ENCODE measurements at regions not wholly inside any gene's neighbourhood (a gene's known extent, or its start where the extent isn't known, plus 50 kb on each side); places are given as distances from the start of the nearest gene placed in this dataset.

GRCh38 chr5:124574521-124575436, 171.7 kb downstream of the ZNF608 start:
- Mint-ChIP-seq H3K27me3 (no peaks in the 10 kb centered on the region), H3K4me1 (peaks cover 24% of the 10 kb centered on the region), H3K27ac (no peak overlapping the region), H3K4me3 (no peak overlapping the region), H3K9me3 (ENCODE audit: insufficient read depth) (no peaks in the 10 kb centered on the region)
- H3K27me3 ChIP-seq (replicated peaks in 1 of 4; ENCODE audit: control extremely low read depth in 1 of 4, control insufficient read depth in 3 of 4, insufficient read depth in 4 of 4, low read length in 3 of 4), result no peaks in the 10 kb centered on the region
- intact Hi-C loops (cut with micrococcal nuclease), result no loop called here
- DNase-seq (no peak), ATAC-seq (ENCODE audit: low read depth) (no peak)
- no peak overlapping the region for H2AFZ ChIP-seq (ENCODE audit: insufficient read depth, low read depth, low read length, poor library complexity, severe bottlenecking)
- H3K4me1 ChIP-seq (ENCODE audit: control insufficient read depth in 2 of 2, insufficient read depth in 2 of 2, low read length in 2 of 2), result peaks cover 7 to 11% of the 10 kb centered on the region in 2 donors
- no peak overlapping the region for H3K27ac ChIP-seq (ENCODE audit: low read length in 2 of 2)
- H3K9ac ChIP-seq (ENCODE audit: low read length), result no peak overlapping the region
- ChIA-PET POLR2A (no interaction called here), CTCF (no interaction called here)
- H3K4me2 ChIP-seq (replicated peaks; ENCODE audit: low read depth, low read length, poor library complexity, severe bottlenecking), result no peak overlapping the region
- no peaks in the 10 kb centered on the region for H3K9me3 ChIP-seq (ENCODE audit: control extremely low read depth in 1 of 3, control insufficient read depth in 2 of 3, insufficient read depth in 1 of 3, low read length in 2 of 3)
- no peak overlapping the region for H3K4me3 ChIP-seq (ENCODE audit: control extremely low read depth in 1 of 5, extremely low read depth in 1 of 5, insufficient read depth in 1 of 5, low read depth in 2 of 5, low read length in 4 of 5)
- H3K36me3 ChIP-seq (replicated peaks in 1 of 2; ENCODE audit: control extremely low read depth in 1 of 2, control insufficient read depth in 1 of 2, extremely low read depth in 1 of 2, insufficient read depth in 2 of 2, low read length in 1 of 2), result no peaks in the 10 kb centered on the region
- TF ChIP-seq, protein P1, sequence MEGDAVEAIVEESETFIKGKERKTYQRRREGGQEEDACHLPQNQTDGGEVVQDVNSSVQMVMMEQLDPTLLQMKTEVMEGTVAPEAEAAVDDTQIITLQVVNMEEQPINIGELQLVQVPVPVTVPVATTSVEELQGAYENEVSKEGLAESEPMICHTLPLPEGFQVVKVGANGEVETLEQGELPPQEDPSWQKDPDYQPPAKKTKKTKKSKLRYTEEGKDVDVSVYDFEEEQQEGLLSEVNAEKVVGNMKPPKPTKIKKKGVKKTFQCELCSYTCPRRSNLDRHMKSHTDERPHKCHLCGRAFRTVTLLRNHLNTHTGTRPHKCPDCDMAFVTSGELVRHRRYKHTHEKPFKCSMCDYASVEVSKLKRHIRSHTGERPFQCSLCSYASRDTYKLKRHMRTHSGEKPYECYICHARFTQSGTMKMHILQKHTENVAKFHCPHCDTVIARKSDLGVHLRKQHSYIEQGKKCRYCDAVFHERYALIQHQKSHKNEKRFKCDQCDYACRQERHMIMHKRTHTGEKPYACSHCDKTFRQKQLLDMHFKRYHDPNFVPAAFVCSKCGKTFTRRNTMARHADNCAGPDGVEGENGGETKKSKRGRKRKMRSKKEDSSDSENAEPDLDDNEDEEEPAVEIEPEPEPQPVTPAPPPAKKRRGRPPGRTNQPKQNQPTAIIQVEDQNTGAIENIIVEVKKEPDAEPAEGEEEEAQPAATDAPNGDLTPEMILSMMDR (IDR thresholded peaks at IDR 0.05), result no peak
- no peak for TF ChIP-seq EZH2 (IDR thresholded peaks at IDR 0.05; ENCODE audit: borderline replicate concordance, insufficient read depth, low read depth, low read length, poor library complexity, severe bottlenecking)
- 90% methylated on average over 5 of the region's 7 CpGs for WGBS (ENCODE audit: insufficient coverage)
- no peaks in the 10 kb centered on the region for H3K79me2 ChIP-seq (ENCODE audit: control insufficient read depth, insufficient read depth, low read length)
- no peaks in the 10 kb centered on the region for H4K20me1 ChIP-seq (ENCODE audit: control insufficient read depth, insufficient read depth, low read length, poor library complexity, severe bottlenecking)

DNA sequence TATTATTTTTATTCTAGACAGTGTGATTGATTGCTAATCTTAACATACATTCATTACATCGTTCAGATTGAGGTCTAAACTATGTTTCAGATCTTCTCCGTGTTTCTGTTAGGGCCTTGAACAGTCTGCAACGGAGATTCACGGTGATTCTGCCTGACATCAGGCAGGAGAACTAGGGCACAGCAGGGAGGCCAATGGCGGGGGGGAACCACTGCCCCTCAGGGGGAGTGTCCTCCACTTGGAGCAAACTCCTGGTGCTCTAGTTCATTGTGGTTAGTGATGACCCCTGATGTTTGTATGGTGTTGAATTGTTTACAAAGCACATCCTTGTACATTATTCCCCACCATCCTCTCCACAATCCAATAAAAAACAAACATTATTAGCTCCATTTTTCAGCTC, 173.5 kb downstream of the ZNF608 start:
- 100% methylated on average over 2 of the region's 5 CpGs for WGBS (ENCODE audit: insufficient coverage)
- H3K9ac ChIP-seq (ENCODE audit: low read length), result no peak overlapping the region
- TF ChIP-seq, protein P1 (IDR thresholded peaks at IDR 0.05), result no peak
- TF ChIP-seq EZH2 (IDR thresholded peaks at IDR 0.05; ENCODE audit: borderline replicate concordance, insufficient read depth, low read depth, low read length, poor library complexity, severe bottlenecking), result no peak
- Mint-ChIP-seq H3K4me3 (no peak overlapping the region), H3K4me1 (peaks cover 24% of the 10 kb centered on the region), H3K27ac (no peak overlapping the region), H3K27me3 (no peaks in the 10 kb centered on the region), H3K9me3 (ENCODE audit: insufficient read depth) (no peaks in the 10 kb centered on the region)
- H3K36me3 ChIP-seq (replicated peaks in 1 of 2; ENCODE audit: control extremely low read depth in 1 of 2, control insufficient read depth in 1 of 2, extremely low read depth in 1 of 2, insufficient read depth in 2 of 2, low read length in 1 of 2), result no peaks in the 10 kb centered on the region
- ATAC-seq (ENCODE audit: low read depth), result no peak
- CTCF ChIA-PET, result no interaction called here
- no peak overlapping the region for H3K4me3 ChIP-seq (ENCODE audit: control extremely low read depth in 1 of 5, extremely low read depth in 1 of 5, insufficient read depth in 1 of 5, low read depth in 2 of 5, low read length in 4 of 5)
- H3K27ac ChIP-seq (ENCODE audit: low read length in 2 of 2), result no peak overlapping the region
- no peaks in the 10 kb centered on the region for H3K79me2 ChIP-seq (ENCODE audit: control insufficient read depth, insufficient read depth, low read length)
- POLR2A ChIA-PET, result no interaction called here
- no peaks in the 10 kb centered on the region for H4K20me1 ChIP-seq (ENCODE audit: control insufficient read depth, insufficient read depth, low read length, poor library complexity, severe bottlenecking)
- H3K4me1 ChIP-seq (ENCODE audit: control insufficient read depth in 2 of 2, insufficient read depth in 2 of 2, low read length in 2 of 2), result peaks cover 7 to 11% of the 10 kb centered on the region in 2 donors
- no peaks in the 10 kb centered on the region for H3K27me3 ChIP-seq (replicated peaks in 1 of 4; ENCODE audit: control extremely low read depth in 1 of 4, control insufficient read depth in 3 of 4, insufficient read depth in 4 of 4, low read length in 3 of 4)
- no peak overlapping the region for H3K4me2 ChIP-seq (replicated peaks; ENCODE audit: low read depth, low read length, poor library complexity, severe bottlenecking)
- no peak overlapping the region for H2AFZ ChIP-seq (ENCODE audit: insufficient read depth, low read depth, low read length, poor library complexity, severe bottlenecking)
- H3K9me3 ChIP-seq (ENCODE audit: control extremely low read depth in 1 of 3, control insufficient read depth in 2 of 3, insufficient read depth in 1 of 3, low read length in 2 of 3), result no peaks in the 10 kb centered on the region
- DNase-seq, result no peak
- intact Hi-C loops (cut with micrococcal nuclease), result no loop called here
